ENCODE measurements at regions not wholly inside any gene's neighbourhood (a gene's known extent, or its start where the extent isn't known, plus 50 kb on each side); places are given as distances from the start of the nearest gene placed in this dataset.

- TF ChIP-seq GABPA (IDR thresholded peaks at IDR 0.05; ENCODE audit: borderline replicate concordance, insufficient read depth, low read length) (no peak), ATF3 (IDR thresholded peaks at IDR 0.05; ENCODE audit: insufficient read depth, low read depth, low read length) (no peak), SP1 (IDR thresholded peaks at IDR 0.05; ENCODE audit: low read depth, low read length) (no peak), E2F6 (IDR thresholded peaks at IDR 0.05) (no peak), CTCF (IDR thresholded peaks at IDR 0.05; ENCODE audit: control extremely low read depth in 1 of 3, insufficient read depth in 1 of 3, low read depth in 1 of 3, low read length in 3 of 3) (no peak), RBBP5 (IDR thresholded peaks at IDR 0.05; ENCODE audit: borderline replicate concordance, low read depth, low read length) (no peak), KDM1A (IDR thresholded peaks at IDR 0.05; ENCODE audit: borderline replicate concordance, low read length) (no peak), EP300 (IDR thresholded peaks at IDR 0.05; ENCODE audit: borderline replicate concordance in 1 of 2, low read depth in 2 of 2, low read length in 2 of 2) (no peak), CREB1 (IDR thresholded peaks at IDR 0.05) (no peak)
Measured at GRCh38 chr5:8329773-8330172, 460.8 kb downstream of the MTRR start.

Measured in H1 (cell line).